ENCODE measurements at regions not wholly inside any gene's neighbourhood (a gene's known extent, or its start where the extent isn't known, plus 50 kb on each side); places are given as distances from the start of the nearest gene placed in this dataset.

GRCh38 chr13:104895521-104895920 lies 1639.9 kb downstream of the EFNB2 start:
- no peak overlapping the region for H3K18ac ChIP-seq (ENCODE audit: low read depth, low read length)
- no peak overlapping the region for H2AK9ac ChIP-seq (replicated peaks; ENCODE audit: low read depth, low read length, poor library complexity)
- no peaks in the 10 kb centered on the region for H3K36me3 ChIP-seq (ENCODE audit: control insufficient read depth, insufficient read depth, low read length)
- H3K27me3 ChIP-seq (ENCODE audit: control insufficient read depth, insufficient read depth, low read length), result no peaks in the 10 kb centered on the region
- no peak overlapping the region for H3K4me3 ChIP-seq (ENCODE audit: insufficient read depth, low read depth, low read length)
- TF ChIP-seq NFE2L2 (IDR thresholded peaks at IDR 0.05; ENCODE audit: low read depth, low read length), result no peak
- no peak for TF ChIP-seq RFX5 (IDR thresholded peaks at IDR 0.05; ENCODE audit: low read depth, low read length)
- TF ChIP-seq SMC3 (IDR thresholded peaks at IDR 0.05; ENCODE audit: low read depth, low read length), result no peak
- TF ChIP-seq CTCF (conservative IDR thresholded peaks at IDR 0.05; ENCODE audit: low read depth, low read length), result no peak
- TF ChIP-seq CHD1 (IDR thresholded peaks at IDR 0.05; ENCODE audit: low read depth, low read length), result no peak
- TF ChIP-seq RCOR1 (IDR thresholded peaks at IDR 0.05; ENCODE audit: insufficient replicate concordance, low read length), result no peak
- TF ChIP-seq USF2 (IDR thresholded peaks at IDR 0.05; ENCODE audit: low read depth, low read length), result no peak
- no peak for TF ChIP-seq MAZ (IDR thresholded peaks at IDR 0.05; ENCODE audit: borderline replicate concordance, low read depth, low read length)
- TF ChIP-seq MXI1 (IDR thresholded peaks at IDR 0.05; ENCODE audit: borderline replicate concordance, low read depth, low read length), result no peak
- TF ChIP-seq ELK1 (IDR thresholded peaks at IDR 0.05; ENCODE audit: borderline replicate concordance, low read depth, low read length), result no peak
- TF ChIP-seq BHLHE40 (IDR thresholded peaks at IDR 0.05; ENCODE audit: low read depth, low read length), result no peak
- TF ChIP-seq FOS (IDR thresholded peaks at IDR 0.05; ENCODE audit: low read depth, low read length), result no peak
- ATAC-seq (ENCODE audit: low read depth), result no peak
- H4K8ac ChIP-seq (ENCODE audit: low read depth in 2 of 2, low read length in 2 of 2), result no peak overlapping the region
- no peaks in the 10 kb centered on the region for H3K9me1 ChIP-seq (ENCODE audit: insufficient read depth, low read length)
- no peak overlapping the region for H2BK15ac ChIP-seq (ENCODE audit: low read depth, low read length)
- intact Hi-C loops (cut with micrococcal nuclease) (no loop called here), in situ Hi-C loops (cut with MboI; ENCODE audit: low sequenced_read_pairs) (no loop called here), dilution Hi-C loops (cut with HindIII; ENCODE audit: low sequenced_read_pairs, unreplicated experiment) (no loop called here)
- H3K23ac ChIP-seq (ENCODE audit: low read depth, low read length), result no peak overlapping the region
- H4K91ac ChIP-seq (ENCODE audit: insufficient read depth, low read depth, low read length), result no peak overlapping the region
- H2BK120ac ChIP-seq (ENCODE audit: low read depth, low read length), result no peak overlapping the region
- no CpG with 5 or more reads among the region's 1 CpG for WGBS, 2 experiments (ENCODE audit: extremely low coverage in 2 of 2, insufficient read length in 1 of 2)
- no peak overlapping the region for H2AK5ac ChIP-seq (ENCODE audit: low read depth, low read length)
- H3K79me1 ChIP-seq (ENCODE audit: low read depth in 1 of 2, low read length in 2 of 2), result no peaks in the 10 kb centered on the region
- H3K27ac ChIP-seq (ENCODE audit: insufficient read depth, low read length), result no peak overlapping the region
- H3K14ac ChIP-seq (replicated peaks; ENCODE audit: low read depth, low read length), result no peak overlapping the region
- no peaks in the 10 kb centered on the region for H3K9me3 ChIP-seq (ENCODE audit: control insufficient read depth, insufficient read depth, low read length)
- no peak overlapping the region for H3K9ac ChIP-seq (ENCODE audit: low read depth, low read length)
- H2BK5ac ChIP-seq (ENCODE audit: low read depth, low read length, poor library complexity, severe bottlenecking), result no peak overlapping the region
- no TSS peak for BruUV-seq (replicated peaks)
- DNase-seq, result no peak
- no peaks in the 10 kb centered on the region for H3K4me1 ChIP-seq (ENCODE audit: control insufficient read depth, insufficient read depth, low read length)
- H2AFZ ChIP-seq (replicated peaks; ENCODE audit: low read length, poor library complexity), result no peak overlapping the region
- H2BK20ac ChIP-seq (ENCODE audit: low read depth, low read length), result no peak overlapping the region
- no peak overlapping the region for H3K4ac ChIP-seq (ENCODE audit: low read depth, low read length)
- ChIA-PET POLR2A (ENCODE audit: unreplicated experiment) (no interaction called here), CTCF (interaction anchor here (0.6 kb wide), 1 partner anchor 15 kb away, joined by 6 read pairs; no protein-coding TSS in a partner anchor)
- no peak overlapping the region for H3K4me2 ChIP-seq (ENCODE audit: low read depth, low read length)
- no peaks in the 10 kb centered on the region for H4K20me1 ChIP-seq (ENCODE audit: insufficient read depth, low read length)
- no peak overlapping the region for H3K56ac ChIP-seq (ENCODE audit: extremely low read depth, insufficient read depth, low read length)
- H4K5ac ChIP-seq (ENCODE audit: low read depth, low read length), result no peak overlapping the region

Measured in IMR-90 (cell line).